Body of pancreas (tissue), 4 donors: ENCODE measurements at regions not wholly inside any gene's neighbourhood (a gene's known extent, or its start where the extent isn't known, plus 50 kb on each side); places are given as distances from the start of the nearest gene placed in this dataset.

Experiments used
- ATAC-seq: fragments of 150-250 bp; one replicate; pipeline ENCODE4 v1.9.1; 2016
- DNase-seq, 4 donors: peaks; one replicate each; pipeline ENCODE4 v3.0.0-alpha.2; 2019
- H3K27ac ChIP-seq, 4 donors: fragments of 200-600 bp; sonication (generic); 1 replicate in 3 of 4; 2 replicates in 1 of 4; pipeline versions ENCODE4 v1.5.1 to v1.6.1; 2016 to 2019; ENCODE audit warnings: mild to moderate bottlenecking in 1 of 4, mixed read lengths in 1 of 4, moderate library complexity in 1 of 4
- H3K27me3 ChIP-seq, 2 donors: fragments of 200-600 bp; sonication (generic); one replicate each; pipeline ENCODE4 v1.6.0; 2016; ENCODE audit warnings: mild to moderate bottlenecking in 1 of 2
- H3K36me3 ChIP-seq, 2 donors: fragments of 200-600 bp; sonication (generic); replicated peaks in 1 of 2; 2 replicates each; pipeline ENCODE4 v1.5.1; 2016; ENCODE audit warnings: low read depth in 2 of 2; ENCODE audit not compliant: insufficient read depth in 1 of 2
- H3K4me1 ChIP-seq: fragments of 200-600 bp; sonication (generic); one replicate; pipeline ENCODE4 v1.6.0; 2016
- H3K4me3 ChIP-seq, 2 donors: fragments of 200-600 bp; sonication (generic); 1 replicate in 1 of 2; 2 replicates in 1 of 2; pipeline ENCODE4 v1.5.1; 2016 to 2019
- H3K9me3 ChIP-seq, 3 donors: fragments of 200-600 bp; sonication (generic); 1 replicate in 2 of 3; 2 replicates in 1 of 3; pipeline ENCODE4 v1.5.1; 2016
- POLR2A ChIP-seq, 3 donors: fragments of 450-650 bp; IDR thresholded peaks; one replicate each; pipeline ENCODE4 v1.6.1; 2016; ENCODE audit warnings: antibody characterized with exemption in 3 of 3, mild to moderate bottlenecking in 2 of 3
- WGBS, 2 donors: methylation state at CpG; one replicate each; pipeline ENCODE4 v1.1.5; 2017; 5-methylcytosine and 5-hydroxymethylcytosine counted together
- intact Hi-C: fragments of 100-400 bp; cut with DNase I; formaldehyde crosslinking; loops from one replicate; pipeline ENCODE4 v1.15.1; 2023
- TF ChIP-seq, protein P1 (sequence below), 7 experiments: fragments of 450-650 bp in 4 of 7; fragments of 200-600 bp in 3 of 7; sonication (generic) in 3 of 7; IDR thresholded peaks; one replicate each; pipeline ENCODE4 v1.5.1; 2016 to 2019; ENCODE audit warnings: antibody characterized with exemption in 7 of 7

DNA sequence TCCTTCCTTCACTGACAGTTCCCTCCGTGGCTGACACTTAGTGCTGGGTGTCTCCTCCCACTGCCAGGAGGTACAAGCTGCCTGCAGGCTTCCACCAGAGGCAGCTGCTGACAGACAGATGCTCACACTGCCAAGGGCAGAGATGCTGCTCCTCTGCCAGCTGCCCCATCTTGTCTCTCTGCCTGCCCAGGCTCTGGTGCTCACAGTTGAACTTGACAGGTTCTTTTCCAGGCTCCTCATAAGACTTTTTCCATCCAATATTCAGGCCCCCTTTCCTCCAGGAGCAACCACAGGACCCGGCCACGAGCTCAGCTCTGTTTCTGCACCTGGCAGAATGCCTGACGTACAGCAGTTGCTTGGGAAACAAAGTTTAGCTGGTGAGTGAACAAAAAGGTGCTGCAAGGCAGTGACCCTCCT, 79.8 kb downstream of the PSMB1 start:
- 21 to 31% methylated on average over 4 of the region's 4 CpGs for WGBS, 2 donors
- Histone ChIP-seq H3K4me1 (no peaks in the 10 kb centered on the region), H3K4me3 (no peak overlapping the region), H3K27ac (no peak overlapping the region), H3K36me3 (no peaks in the 10 kb centered on the region), H3K9me3 (no peaks in the 10 kb centered on the region), H3K27me3 (no peaks in the 10 kb centered on the region)
- DNase-seq (no peak), ATAC-seq (no peak)
- intact Hi-C loops, result no loop called here
- TF ChIP-seq, protein P1, sequence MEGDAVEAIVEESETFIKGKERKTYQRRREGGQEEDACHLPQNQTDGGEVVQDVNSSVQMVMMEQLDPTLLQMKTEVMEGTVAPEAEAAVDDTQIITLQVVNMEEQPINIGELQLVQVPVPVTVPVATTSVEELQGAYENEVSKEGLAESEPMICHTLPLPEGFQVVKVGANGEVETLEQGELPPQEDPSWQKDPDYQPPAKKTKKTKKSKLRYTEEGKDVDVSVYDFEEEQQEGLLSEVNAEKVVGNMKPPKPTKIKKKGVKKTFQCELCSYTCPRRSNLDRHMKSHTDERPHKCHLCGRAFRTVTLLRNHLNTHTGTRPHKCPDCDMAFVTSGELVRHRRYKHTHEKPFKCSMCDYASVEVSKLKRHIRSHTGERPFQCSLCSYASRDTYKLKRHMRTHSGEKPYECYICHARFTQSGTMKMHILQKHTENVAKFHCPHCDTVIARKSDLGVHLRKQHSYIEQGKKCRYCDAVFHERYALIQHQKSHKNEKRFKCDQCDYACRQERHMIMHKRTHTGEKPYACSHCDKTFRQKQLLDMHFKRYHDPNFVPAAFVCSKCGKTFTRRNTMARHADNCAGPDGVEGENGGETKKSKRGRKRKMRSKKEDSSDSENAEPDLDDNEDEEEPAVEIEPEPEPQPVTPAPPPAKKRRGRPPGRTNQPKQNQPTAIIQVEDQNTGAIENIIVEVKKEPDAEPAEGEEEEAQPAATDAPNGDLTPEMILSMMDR (IDR thresholded peaks at IDR 0.05), result no peak
- no peak for TF ChIP-seq POLR2A (IDR thresholded peaks at IDR 0.05)

DNA sequence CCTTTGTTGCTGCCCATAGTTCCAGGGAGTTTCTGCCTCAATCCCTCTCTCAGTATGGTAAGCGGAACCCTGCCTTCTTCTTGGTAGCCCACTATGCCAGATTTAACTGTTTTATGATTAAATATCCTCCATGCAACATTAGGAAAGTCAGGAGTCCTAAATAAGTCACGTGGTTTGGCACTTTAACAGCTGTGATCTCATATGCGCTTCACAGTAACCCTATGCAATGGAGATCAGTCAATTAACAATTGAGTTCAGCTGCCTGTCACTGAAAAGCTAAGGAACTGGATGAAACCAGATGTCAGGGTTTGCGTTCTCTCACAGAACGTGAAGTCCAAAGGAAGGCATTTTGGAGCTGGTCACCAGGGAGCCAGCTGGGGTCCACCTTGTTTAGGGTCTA, 81.6 kb downstream of the PSMB1 start:
- H3K4me3 ChIP-seq, result no peak overlapping the region
- TF ChIP-seq, protein P1 (IDR thresholded peaks at IDR 0.05), result no peak
- no peak for TF ChIP-seq POLR2A (IDR thresholded peaks at IDR 0.05)
- H3K4me1 ChIP-seq, result no peaks in the 10 kb centered on the region
- intact Hi-C loops, result no loop called here
- 61 to 76% methylated on average over 5 of the region's 5 CpGs for WGBS, 2 donors
- no peaks in the 10 kb centered on the region for H3K27me3 ChIP-seq
- ATAC-seq, result no peak
- no peak for DNase-seq
- H3K36me3 ChIP-seq, result no peaks in the 10 kb centered on the region
- no peaks in the 10 kb centered on the region for H3K9me3 ChIP-seq
- no peak overlapping the region for H3K27ac ChIP-seq

DNA sequence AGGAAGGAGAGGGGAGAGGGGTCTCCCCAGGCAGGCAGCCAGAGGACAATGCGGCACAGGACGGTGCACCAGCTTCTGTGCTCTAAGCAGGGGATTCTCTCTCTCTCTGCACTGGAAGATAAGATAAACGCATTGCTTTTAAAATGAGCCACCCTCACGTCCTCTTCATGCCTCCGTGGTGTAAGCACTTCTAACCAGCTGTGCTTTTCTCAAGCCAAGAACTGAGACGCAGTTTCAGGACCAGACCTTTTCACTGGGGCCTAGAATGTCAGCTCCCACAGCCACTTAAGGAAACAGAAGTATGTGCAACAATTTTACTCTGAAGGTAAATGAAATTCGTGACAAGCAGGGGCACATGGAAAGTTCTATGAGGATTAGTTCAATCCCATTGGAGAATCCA, 82.4 kb downstream of the PSMB1 start:
- no peak for ATAC-seq

DNA sequence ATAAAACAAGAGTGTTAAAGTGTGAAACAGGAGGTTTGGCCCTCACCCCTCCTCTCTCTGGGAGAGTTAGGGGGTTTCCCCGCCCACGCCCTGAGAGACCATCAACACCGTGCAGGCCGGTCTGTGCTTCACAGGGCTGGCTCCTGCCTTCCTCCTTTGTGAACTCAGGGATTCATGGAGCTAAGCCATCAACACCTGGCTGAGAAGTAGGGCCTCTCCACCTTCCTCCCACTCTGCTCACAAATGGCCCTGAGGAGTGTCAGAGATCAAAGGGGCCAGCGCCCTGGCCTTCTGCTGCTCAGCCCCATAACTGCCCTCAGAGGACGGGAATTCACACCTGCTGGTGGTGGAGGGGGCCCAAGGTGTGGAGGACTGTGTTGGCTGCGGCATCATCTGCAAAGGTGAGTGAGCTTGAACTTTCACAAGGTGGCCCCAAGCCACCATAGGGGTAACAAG, 88.6 kb downstream of the PSMB1 start:
- H3K36me3 ChIP-seq, result no peaks in the 10 kb centered on the region
- no peaks in the 10 kb centered on the region for H3K4me1 ChIP-seq
- intact Hi-C loops, result no loop called here
- WGBS, 2 donors, result 72 to 83% methylated on average over 7 of the region's 7 CpGs
- DNase-seq, result no peak
- no peaks in the 10 kb centered on the region for H3K27me3 ChIP-seq
- H3K4me3 ChIP-seq, result no peak overlapping the region
- no peak overlapping the region for H3K27ac ChIP-seq
- TF ChIP-seq, protein P1 (IDR thresholded peaks at IDR 0.05), result no peak
- no peak for TF ChIP-seq POLR2A (IDR thresholded peaks at IDR 0.05)
- no peaks in the 10 kb centered on the region for H3K9me3 ChIP-seq
- ATAC-seq, result no peak

More for the DNA sequence above, 82.4 kb downstream of the PSMB1 start:
- Histone ChIP-seq H3K27ac (no peak overlapping the region), H3K4me3 (no peak overlapping the region), H3K36me3 (no peaks in the 10 kb centered on the region), H3K9me3 (no peaks in the 10 kb centered on the region), H3K4me1 (no peaks in the 10 kb centered on the region), H3K27me3 (no peaks in the 10 kb centered on the region)
- TF ChIP-seq POLR2A (IDR thresholded peaks at IDR 0.05), result no peak
- TF ChIP-seq, protein P1 (IDR thresholded peaks at IDR 0.05), result no peak
- intact Hi-C loops, result no loop called here
- no peak for DNase-seq
- WGBS, 2 donors, result 28 to 49% methylated on average over 7 of the region's 7 CpGs

DNA sequence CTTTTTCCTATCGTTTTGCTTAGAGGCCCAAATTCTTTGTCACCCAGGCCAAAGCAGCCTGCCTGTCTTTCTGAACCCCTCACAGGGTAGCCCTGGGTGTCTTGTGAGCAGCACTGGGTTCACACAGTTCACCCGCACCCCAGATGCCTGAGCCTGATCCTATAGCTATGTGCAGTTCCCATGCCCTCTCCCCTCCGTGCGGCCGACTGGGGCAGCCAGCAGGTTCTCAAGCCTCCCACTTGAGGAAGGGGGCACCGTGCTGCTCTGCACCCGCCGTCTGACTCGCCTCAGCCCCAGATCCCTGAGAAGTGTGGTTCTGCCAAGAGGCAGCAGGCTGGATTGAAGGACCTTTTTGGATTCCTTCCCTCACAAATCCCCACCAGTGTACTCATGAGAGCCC, 89.0 kb downstream of the PSMB1 start:
- TF ChIP-seq POLR2A (IDR thresholded peaks at IDR 0.05), result no peak
- TF ChIP-seq, protein P1 (IDR thresholded peaks at IDR 0.05), result no peak
- WGBS, 2 donors, result 76 to 82% methylated on average over 5 to 9 of the region's 9 CpGs
- no peak overlapping the region for H3K27ac ChIP-seq
- no peak for DNase-seq
- H3K4me3 ChIP-seq, result no peak overlapping the region
- H3K9me3 ChIP-seq, result no peaks in the 10 kb centered on the region
- no peaks in the 10 kb centered on the region for H3K4me1 ChIP-seq
- no peak for ATAC-seq
- H3K27me3 ChIP-seq, result no peaks in the 10 kb centered on the region
- H3K36me3 ChIP-seq, result no peaks in the 10 kb centered on the region
- intact Hi-C loops, result no loop called here
